HG03039 (cell line): ENCODE measurements at regions not wholly inside any gene's neighbourhood (a gene's known extent, or its start where the extent isn't known, plus 50 kb on each side); places are given as distances from the start of the nearest gene placed in this dataset.

Experiments used
- ATAC-seq: cut with Tn5 transposase; IDR thresholded peaks from one replicate; pipeline ENCODE4 v1.9.1; 2021; ENCODE audit warnings: mild to moderate bottlenecking, moderate library complexity; ENCODE audit not compliant: unreplicated experiment

GRCh38 chr10:44674536-44675386, 236.4 kb upstream of the TMEM72 start:
- no peak for ATAC-seq

GRCh38 chr10:44675387-44675874, 235.7 kb upstream of the TMEM72 start:
- no peak for ATAC-seq

- no peak for ATAC-seq
Observed at GRCh38 chr10:44680764-44681163, 230.4 kb upstream of the TMEM72 start.

GRCh38 chr10:44682507-44682906, 228.6 kb upstream of the TMEM72 start:
- no peak for ATAC-seq

GRCh38 chr10:44684661-44685060, 226.5 kb upstream of the TMEM72 start:
- no peak for ATAC-seq

GRCh38 chr10:44685220-44685619, 225.9 kb upstream of the TMEM72 start:
- ATAC-seq, result no peak

GRCh38 chr10:44685747-44686146, 225.4 kb upstream of the TMEM72 start:
- no peak for ATAC-seq

GRCh38 chr10:44689368-44689767, 221.8 kb upstream of the TMEM72 start:
- ATAC-seq, result no peak

- ATAC-seq, result no peak
Observed at GRCh38 chr10:44696496-44696895, 214.6 kb upstream of the TMEM72 start.

- no peak for ATAC-seq
Observed at GRCh38 chr10:44697116-44697515, 214.0 kb upstream of the TMEM72 start.

GRCh38 chr10:44702531-44702930, 208.6 kb upstream of the TMEM72 start:
- ATAC-seq, result no peak

- ATAC-seq, result no peak
Observed at GRCh38 chr10:44703241-44704155, 207.6 kb upstream of the TMEM72 start.

- no peak for ATAC-seq
Observed at GRCh38 chr10:44704616-44705015, 206.5 kb upstream of the TMEM72 start.

GRCh38 chr10:44706745-44707144, 204.4 kb upstream of the TMEM72 start:
- ATAC-seq, result no peak

- no peak for ATAC-seq
Observed at GRCh38 chr10:44713307-44713706, 197.8 kb upstream of the TMEM72 start.

GRCh38 chr10:44714451-44714850, 196.7 kb upstream of the TMEM72 start:
- ATAC-seq, result no peak

GRCh38 chr10:44715136-44715535, 196.0 kb upstream of the TMEM72 start:
- ATAC-seq, result no peak

GRCh38 chr10:44716470-44717015, 194.6 kb upstream of the TMEM72 start:
- no peak for ATAC-seq

GRCh38 chr10:44723082-44723481, 188.1 kb upstream of the TMEM72 start:
- ATAC-seq, result no peak

- ATAC-seq, result no peak
Observed at GRCh38 chr10:44723619-44724325, 187.4 kb upstream of the TMEM72 start.
